ENCODE measurements at regions not wholly inside any gene's neighbourhood (a gene's known extent, or its start where the extent isn't known, plus 50 kb on each side); places are given as distances from the start of the nearest gene placed in this dataset.

DNA sequence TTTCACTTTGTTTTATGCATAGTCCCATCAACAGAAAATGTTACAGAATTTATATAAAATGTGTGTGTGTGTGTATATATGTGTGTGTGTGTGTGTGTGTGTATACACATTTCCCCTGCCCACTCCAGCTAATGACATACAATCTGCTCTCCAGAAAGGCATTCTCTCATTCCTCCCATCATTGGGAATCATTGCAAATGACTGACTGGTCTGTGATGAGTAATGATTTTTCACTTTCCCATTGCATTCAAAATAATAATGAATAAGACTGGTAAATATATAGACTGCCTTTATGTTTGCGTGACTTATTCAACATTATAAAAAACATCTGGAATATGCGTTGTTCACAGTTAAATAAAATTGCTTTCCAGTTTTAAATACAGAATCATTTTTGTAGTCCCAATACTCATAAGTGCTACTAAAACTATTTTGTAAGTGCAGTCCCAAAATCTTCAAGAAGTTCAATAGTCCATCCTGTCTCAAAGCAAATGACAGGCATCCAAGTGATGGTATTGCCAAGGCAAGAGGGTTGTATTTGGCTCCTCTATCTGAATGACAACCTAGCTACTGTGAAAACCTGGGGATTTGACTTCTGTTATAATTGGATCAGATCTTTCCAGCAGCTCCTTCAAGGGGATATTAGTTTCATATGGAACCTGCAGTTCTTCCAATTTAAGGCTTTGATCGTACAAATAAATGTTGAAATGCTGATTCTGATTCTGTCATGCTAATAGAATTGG is 150.9 kb downstream of the POLR1F start:
- H3F3A ChIP-seq (replicated peaks; ENCODE audit: insufficient read depth): peaks cover 7% of the 10 kb centered on the region
- H3K4me2 ChIP-seq: no peak overlapping the region
- no peaks in the 10 kb centered on the region for H3K36me3 ChIP-seq (replicated peaks in 1 of 2; ENCODE audit: control insufficient read depth in 1 of 2, insufficient read depth in 2 of 2, low read length in 1 of 2)
- TF ChIP-seq, protein P1, sequence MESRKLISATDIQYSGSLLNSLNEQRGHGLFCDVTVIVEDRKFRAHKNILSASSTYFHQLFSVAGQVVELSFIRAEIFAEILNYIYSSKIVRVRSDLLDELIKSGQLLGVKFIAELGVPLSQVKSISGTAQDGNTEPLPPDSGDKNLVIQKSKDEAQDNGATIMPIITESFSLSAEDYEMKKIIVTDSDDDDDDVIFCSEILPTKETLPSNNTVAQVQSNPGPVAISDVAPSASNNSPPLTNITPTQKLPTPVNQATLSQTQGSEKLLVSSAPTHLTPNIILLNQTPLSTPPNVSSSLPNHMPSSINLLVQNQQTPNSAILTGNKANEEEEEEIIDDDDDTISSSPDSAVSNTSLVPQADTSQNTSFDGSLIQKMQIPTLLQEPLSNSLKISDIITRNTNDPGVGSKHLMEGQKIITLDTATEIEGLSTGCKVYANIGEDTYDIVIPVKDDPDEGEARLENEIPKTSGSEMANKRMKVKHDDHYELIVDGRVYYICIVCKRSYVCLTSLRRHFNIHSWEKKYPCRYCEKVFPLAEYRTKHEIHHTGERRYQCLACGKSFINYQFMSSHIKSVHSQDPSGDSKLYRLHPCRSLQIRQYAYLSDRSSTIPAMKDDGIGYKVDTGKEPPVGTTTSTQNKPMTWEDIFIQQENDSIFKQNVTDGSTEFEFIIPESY (IDR thresholded peaks at IDR 0.05; ENCODE audit: borderline replicate concordance, low read depth): no peak
- TF ChIP-seq, protein P2, sequence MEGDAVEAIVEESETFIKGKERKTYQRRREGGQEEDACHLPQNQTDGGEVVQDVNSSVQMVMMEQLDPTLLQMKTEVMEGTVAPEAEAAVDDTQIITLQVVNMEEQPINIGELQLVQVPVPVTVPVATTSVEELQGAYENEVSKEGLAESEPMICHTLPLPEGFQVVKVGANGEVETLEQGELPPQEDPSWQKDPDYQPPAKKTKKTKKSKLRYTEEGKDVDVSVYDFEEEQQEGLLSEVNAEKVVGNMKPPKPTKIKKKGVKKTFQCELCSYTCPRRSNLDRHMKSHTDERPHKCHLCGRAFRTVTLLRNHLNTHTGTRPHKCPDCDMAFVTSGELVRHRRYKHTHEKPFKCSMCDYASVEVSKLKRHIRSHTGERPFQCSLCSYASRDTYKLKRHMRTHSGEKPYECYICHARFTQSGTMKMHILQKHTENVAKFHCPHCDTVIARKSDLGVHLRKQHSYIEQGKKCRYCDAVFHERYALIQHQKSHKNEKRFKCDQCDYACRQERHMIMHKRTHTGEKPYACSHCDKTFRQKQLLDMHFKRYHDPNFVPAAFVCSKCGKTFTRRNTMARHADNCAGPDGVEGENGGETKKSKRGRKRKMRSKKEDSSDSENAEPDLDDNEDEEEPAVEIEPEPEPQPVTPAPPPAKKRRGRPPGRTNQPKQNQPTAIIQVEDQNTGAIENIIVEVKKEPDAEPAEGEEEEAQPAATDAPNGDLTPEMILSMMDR (IDR thresholded peaks at IDR 0.05): no peak
- TF ChIP-seq RFX5 (IDR thresholded peaks at IDR 0.05; ENCODE audit: low read length) (no peak), ELF1 (IDR thresholded peaks at IDR 0.05) (no peak), NFIC (IDR thresholded peaks at IDR 0.05; ENCODE audit: borderline replicate concordance) (no peak), EP300 (IDR thresholded peaks at IDR 0.05; ENCODE audit: borderline replicate concordance in 1 of 2, low read depth in 1 of 2, low read length in 1 of 2) (no peak)
- TF ChIP-seq, protein P3, sequence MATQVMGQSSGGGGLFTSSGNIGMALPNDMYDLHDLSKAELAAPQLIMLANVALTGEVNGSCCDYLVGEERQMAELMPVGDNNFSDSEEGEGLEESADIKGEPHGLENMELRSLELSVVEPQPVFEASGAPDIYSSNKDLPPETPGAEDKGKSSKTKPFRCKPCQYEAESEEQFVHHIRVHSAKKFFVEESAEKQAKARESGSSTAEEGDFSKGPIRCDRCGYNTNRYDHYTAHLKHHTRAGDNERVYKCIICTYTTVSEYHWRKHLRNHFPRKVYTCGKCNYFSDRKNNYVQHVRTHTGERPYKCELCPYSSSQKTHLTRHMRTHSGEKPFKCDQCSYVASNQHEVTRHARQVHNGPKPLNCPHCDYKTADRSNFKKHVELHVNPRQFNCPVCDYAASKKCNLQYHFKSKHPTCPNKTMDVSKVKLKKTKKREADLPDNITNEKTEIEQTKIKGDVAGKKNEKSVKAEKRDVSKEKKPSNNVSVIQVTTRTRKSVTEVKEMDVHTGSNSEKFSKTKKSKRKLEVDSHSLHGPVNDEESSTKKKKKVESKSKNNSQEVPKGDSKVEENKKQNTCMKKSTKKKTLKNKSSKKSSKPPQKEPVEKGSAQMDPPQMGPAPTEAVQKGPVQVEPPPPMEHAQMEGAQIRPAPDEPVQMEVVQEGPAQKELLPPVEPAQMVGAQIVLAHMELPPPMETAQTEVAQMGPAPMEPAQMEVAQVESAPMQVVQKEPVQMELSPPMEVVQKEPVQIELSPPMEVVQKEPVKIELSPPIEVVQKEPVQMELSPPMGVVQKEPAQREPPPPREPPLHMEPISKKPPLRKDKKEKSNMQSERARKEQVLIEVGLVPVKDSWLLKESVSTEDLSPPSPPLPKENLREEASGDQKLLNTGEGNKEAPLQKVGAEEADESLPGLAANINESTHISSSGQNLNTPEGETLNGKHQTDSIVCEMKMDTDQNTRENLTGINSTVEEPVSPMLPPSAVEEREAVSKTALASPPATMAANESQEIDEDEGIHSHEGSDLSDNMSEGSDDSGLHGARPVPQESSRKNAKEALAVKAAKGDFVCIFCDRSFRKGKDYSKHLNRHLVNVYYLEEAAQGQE (IDR thresholded peaks at IDR 0.05; ENCODE audit: low read depth, low read length): no peak
- TF ChIP-seq, protein P4, sequence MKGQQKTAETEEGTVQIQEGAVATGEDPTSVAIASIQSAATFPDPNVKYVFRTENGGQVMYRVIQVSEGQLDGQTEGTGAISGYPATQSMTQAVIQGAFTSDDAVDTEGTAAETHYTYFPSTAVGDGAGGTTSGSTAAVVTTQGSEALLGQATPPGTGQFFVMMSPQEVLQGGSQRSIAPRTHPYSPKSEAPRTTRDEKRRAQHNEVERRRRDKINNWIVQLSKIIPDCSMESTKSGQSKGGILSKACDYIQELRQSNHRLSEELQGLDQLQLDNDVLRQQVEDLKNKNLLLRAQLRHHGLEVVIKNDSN (IDR thresholded peaks at IDR 0.05; ENCODE audit: borderline replicate concordance, low read depth): no peak
- H3K4me1 ChIP-seq (ENCODE audit: control insufficient read depth in 1 of 2, insufficient read depth in 2 of 2, low read depth in 1 of 2, low read length in 1 of 2): no peaks in the 10 kb centered on the region
- no peak overlapping the region for H3K27ac ChIP-seq (ENCODE audit: low read depth in 2 of 2, low read length in 1 of 2)
- no peaks in the 10 kb centered on the region for H3K9me3 ChIP-seq
- CTCF ChIA-PET: no interaction called here
- H3K27me3 ChIP-seq (ENCODE audit: insufficient read depth): no peaks in the 10 kb centered on the region
- no peaks in the 10 kb centered on the region for H4K20me1 ChIP-seq (ENCODE audit: insufficient read depth)
- H3K9me2 ChIP-seq: no peaks in the 10 kb centered on the region
- H2AFZ ChIP-seq (ENCODE audit: low read depth): no peak overlapping the region
- no peak overlapping the region for H3K4me3 ChIP-seq (ENCODE audit: low read depth in 2 of 2, low read length in 1 of 2)
- POLR2A ChIA-PET: no interaction called here
- H3K79me2 ChIP-seq (ENCODE audit: insufficient read depth): no peaks in the 10 kb centered on the region
- H3K9ac ChIP-seq: no peak overlapping the region
- WGBS (ENCODE audit: low lambda C conversion rate): 4% methylated on average over 3 of the region's 3 CpGs
- DNase-seq: no peak
